Loucy (cell line): ENCODE measurements at regions not wholly inside any gene's neighbourhood (a gene's known extent, or its start where the extent isn't known, plus 50 kb on each side); places are given as distances from the start of the nearest gene placed in this dataset.

ENCODE experiments used
- H2AFZ ChIP-seq: fragments of 200-600 bp; sonication (generic); 2 replicates; pipeline ENCODE4 v1.6.0; 2016; ENCODE audit warnings: antibody characterized with exemption, mild to moderate bottlenecking, low read length, moderate library complexity
- H3F3A ChIP-seq: fragments of 200-600 bp; 2 replicates; pipeline ENCODE4 v1.6.0; 2016; ENCODE audit warnings: antibody characterized with exemption, low read depth, mild to moderate bottlenecking
- H3K27me3 ChIP-seq: fragments of 200-600 bp; sonication (generic); 2 replicates; pipeline ENCODE4 v1.6.1; 2014; ENCODE audit warnings: low read length, mild to moderate bottlenecking; ENCODE audit not compliant: insufficient read depth, poor library complexity, severe bottlenecking
- H3K36me3 ChIP-seq: fragments of 200-600 bp; sonication (generic); 2 replicates; pipeline ENCODE4 v1.6.1; 2016; ENCODE audit warnings: low read length; ENCODE audit not compliant: insufficient read depth
- H3K4me1 ChIP-seq: fragments of 200-600 bp; sonication (generic); 2 replicates; pipeline ENCODE4 v1.5.1; 2014; ENCODE audit warnings: low read length, mild to moderate bottlenecking; ENCODE audit not compliant: insufficient read depth, poor library complexity, severe bottlenecking
- H3K4me2 ChIP-seq: fragments of 200-600 bp; sonication (generic); 2 replicates; pipeline ENCODE4 v1.6.0; 2014; ENCODE audit warnings: antibody characterized with exemption, low read length, low read depth, mild to moderate bottlenecking; ENCODE audit not compliant: poor library complexity, severe bottlenecking
- H3K4me3 ChIP-seq: fragments of 200-600 bp; sonication (generic); 2 replicates; pipeline ENCODE4 v1.5.1; 2014; ENCODE audit warnings: low read length, mild to moderate bottlenecking, mixed read lengths; ENCODE audit not compliant: poor library complexity, severe bottlenecking
- H3K79me2 ChIP-seq: fragments of 200-600 bp; sonication (generic); 2 replicates; pipeline ENCODE4 v1.6.1; 2014; ENCODE audit warnings: low read length; ENCODE audit not compliant: insufficient read depth
- H3K9ac ChIP-seq: fragments of 200-600 bp; sonication (generic); 2 replicates; pipeline ENCODE4 v1.6.0; 2014; ENCODE audit warnings: mild to moderate bottlenecking, low read depth, low read length, moderate library complexity; ENCODE audit not compliant: poor library complexity, severe bottlenecking
- H3K9me2 ChIP-seq: fragments of 200-600 bp; sonication (generic); replicated peaks from 2 replicates; pipeline ENCODE4 v1.6.1; 2016; ENCODE audit warnings: low read depth, low read length, mixed read lengths
- H3K9me3 ChIP-seq: fragments of 200-600 bp; sonication (generic); 2 replicates; pipeline ENCODE4 v1.6.1; 2014; ENCODE audit warnings: mild to moderate bottlenecking, antibody characterized with exemption, low read length, low read depth; ENCODE audit not compliant: insufficient read depth
- H4K20me1 ChIP-seq: fragments of 200-600 bp; sonication (generic); 2 replicates; pipeline ENCODE4 v1.6.0; 2014; ENCODE audit warnings: antibody characterized with exemption, low read length, mild to moderate bottlenecking; ENCODE audit not compliant: insufficient read depth, poor library complexity, severe bottlenecking
- EZH2phosphoT487 ChIP-seq: fragments of 200-600 bp; IDR thresholded peaks from 2 replicates; pipeline ENCODE4 v1.6.1; 2018; ENCODE audit warnings: antibody characterized with exemption, mild to moderate bottlenecking, moderate library complexity, borderline replicate concordance
- TF ChIP-seq, protein P1 (sequence below): fragments of 200-600 bp; sonication (generic); conservative IDR thresholded peaks from 2 replicates; pipeline ENCODE4 v1.5.1; 2014; ENCODE audit warnings: mild to moderate bottlenecking, antibody characterized with exemption, low read length

DNA sequence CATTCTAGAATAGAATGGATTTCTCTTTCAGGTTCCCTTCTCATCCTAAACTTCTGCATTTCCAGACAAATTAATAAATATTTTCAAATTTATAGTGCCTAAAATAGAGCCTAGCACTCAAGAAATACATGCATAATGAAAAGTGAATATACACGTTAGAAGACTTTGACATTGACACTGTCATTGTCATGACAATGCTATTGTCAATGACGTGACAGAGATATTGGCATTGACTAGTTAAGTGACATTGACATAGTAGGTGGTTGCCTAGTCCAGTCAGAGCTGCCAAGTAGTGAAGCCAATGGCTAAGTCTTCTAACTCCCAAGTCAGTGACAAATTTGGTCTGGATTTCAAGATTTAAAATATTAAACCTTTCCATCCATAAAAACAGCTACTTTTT, 410.5 kb downstream of the LMO4 start:
- H3K4me3 ChIP-seq = no peak overlapping the region
- no peak overlapping the region for H3K9ac ChIP-seq
- no peaks in the 10 kb centered on the region for H3K27me3 ChIP-seq
- no peak overlapping the region for H2AFZ ChIP-seq
- peaks cover 14% of the 10 kb centered on the region for H3K4me1 ChIP-seq
- no peaks in the 10 kb centered on the region for H3K36me3 ChIP-seq
- no peak for TF ChIP-seq EZH2phosphoT487
- TF ChIP-seq, protein P1, sequence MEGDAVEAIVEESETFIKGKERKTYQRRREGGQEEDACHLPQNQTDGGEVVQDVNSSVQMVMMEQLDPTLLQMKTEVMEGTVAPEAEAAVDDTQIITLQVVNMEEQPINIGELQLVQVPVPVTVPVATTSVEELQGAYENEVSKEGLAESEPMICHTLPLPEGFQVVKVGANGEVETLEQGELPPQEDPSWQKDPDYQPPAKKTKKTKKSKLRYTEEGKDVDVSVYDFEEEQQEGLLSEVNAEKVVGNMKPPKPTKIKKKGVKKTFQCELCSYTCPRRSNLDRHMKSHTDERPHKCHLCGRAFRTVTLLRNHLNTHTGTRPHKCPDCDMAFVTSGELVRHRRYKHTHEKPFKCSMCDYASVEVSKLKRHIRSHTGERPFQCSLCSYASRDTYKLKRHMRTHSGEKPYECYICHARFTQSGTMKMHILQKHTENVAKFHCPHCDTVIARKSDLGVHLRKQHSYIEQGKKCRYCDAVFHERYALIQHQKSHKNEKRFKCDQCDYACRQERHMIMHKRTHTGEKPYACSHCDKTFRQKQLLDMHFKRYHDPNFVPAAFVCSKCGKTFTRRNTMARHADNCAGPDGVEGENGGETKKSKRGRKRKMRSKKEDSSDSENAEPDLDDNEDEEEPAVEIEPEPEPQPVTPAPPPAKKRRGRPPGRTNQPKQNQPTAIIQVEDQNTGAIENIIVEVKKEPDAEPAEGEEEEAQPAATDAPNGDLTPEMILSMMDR = no peak
- no peaks in the 10 kb centered on the region for H3K9me3 ChIP-seq
- no peak overlapping the region for H3K4me2 ChIP-seq
- H3F3A ChIP-seq = no peaks in the 10 kb centered on the region
- no peaks in the 10 kb centered on the region for H3K9me2 ChIP-seq
- H4K20me1 ChIP-seq = no peaks in the 10 kb centered on the region
- no peaks in the 10 kb centered on the region for H3K79me2 ChIP-seq

DNA sequence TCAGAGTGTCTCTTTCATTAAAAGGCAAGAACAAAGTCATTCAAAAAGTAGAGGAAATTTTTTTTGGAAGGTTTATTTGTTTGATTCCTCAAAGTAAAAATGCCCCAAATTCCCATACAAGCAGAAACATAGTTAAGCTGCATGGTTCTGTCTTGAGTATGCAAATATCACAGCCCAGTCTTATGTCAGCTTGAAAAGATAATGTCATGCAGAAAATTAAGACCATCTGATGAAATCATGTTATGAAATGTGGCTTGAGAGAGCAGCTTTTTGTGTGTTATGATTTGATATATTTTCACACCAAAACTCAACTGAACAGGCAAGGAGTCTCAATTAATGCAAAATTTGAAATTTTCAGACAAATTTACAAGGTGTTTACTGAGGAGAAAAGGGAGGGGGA, 411.0 kb downstream of the LMO4 start:
- peaks cover 19% of the 10 kb centered on the region for H3K4me1 ChIP-seq
- H3K79me2 ChIP-seq = no peaks in the 10 kb centered on the region
- no peaks in the 10 kb centered on the region for H3K36me3 ChIP-seq
- H4K20me1 ChIP-seq = no peaks in the 10 kb centered on the region
- TF ChIP-seq, protein P1 = no peak
- no peak for TF ChIP-seq EZH2phosphoT487
- no peaks in the 10 kb centered on the region for H3K27me3 ChIP-seq
- H2AFZ ChIP-seq = no peak overlapping the region
- no peak overlapping the region for H3K4me3 ChIP-seq
- no peak overlapping the region for H3K9ac ChIP-seq
- no peak overlapping the region for H3K4me2 ChIP-seq
- H3F3A ChIP-seq = no peaks in the 10 kb centered on the region
- H3K9me2 ChIP-seq = no peaks in the 10 kb centered on the region
- no peaks in the 10 kb centered on the region for H3K9me3 ChIP-seq

DNA sequence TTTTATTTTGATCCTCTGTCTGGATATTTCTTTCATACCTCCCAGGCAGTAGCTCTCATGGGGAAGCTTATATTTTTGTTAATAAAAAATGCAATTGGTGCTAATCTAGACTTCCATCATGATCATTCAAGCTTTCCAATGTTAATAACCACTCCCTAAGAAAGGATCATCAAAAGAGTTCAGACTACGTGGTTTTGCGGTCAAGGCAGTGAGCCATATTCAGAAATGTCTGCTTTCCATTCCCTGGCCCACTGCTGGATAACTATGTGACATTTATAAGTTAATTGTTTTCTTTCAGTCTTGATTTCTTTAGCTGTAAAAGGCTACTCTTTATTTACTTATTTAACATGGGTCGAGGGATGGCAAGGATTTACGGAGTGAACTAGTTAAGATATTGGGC, 414.6 kb downstream of the LMO4 start:
- Histone ChIP-seq H4K20me1 (no peaks in the 10 kb centered on the region), H3K4me1 (peaks cover 16% of the 10 kb centered on the region)
- TF ChIP-seq, protein P1 = no peak
- no peak for TF ChIP-seq EZH2phosphoT487

More for the DNA sequence above, 414.6 kb downstream of the LMO4 start:
- Histone ChIP-seq H3K4me2 (no peak overlapping the region), H3K36me3 (no peaks in the 10 kb centered on the region), H3F3A (no peaks in the 10 kb centered on the region), H3K27me3 (no peaks in the 10 kb centered on the region), H3K9me2 (no peaks in the 10 kb centered on the region), H3K4me3 (no peak overlapping the region), H3K79me2 (no peaks in the 10 kb centered on the region), H3K9ac (no peak overlapping the region), H2AFZ (no peak overlapping the region), H3K9me3 (no peaks in the 10 kb centered on the region)
